ENCODE measurements at regions not wholly inside any gene's neighbourhood (a gene's known extent, or its start where the extent isn't known, plus 50 kb on each side); places are given as distances from the start of the nearest gene placed in this dataset.

- DNase-seq = no peak
Measured at GRCh38 chr2:71887196-71887595, 260.5 kb downstream of the CYP26B1 start.

- DNase-seq = no peak
Measured at GRCh38 chr2:71886241-71886640, 261.4 kb downstream of the CYP26B1 start.

GRCh38 chr2:71884303-71885042, 263.2 kb downstream of the CYP26B1 start:
- DNase-seq = peak; percentile 66

- DNase-seq = peak; percentile 82
Measured at GRCh38 chr2:71882949-71883472, 264.7 kb downstream of the CYP26B1 start.

- DNase-seq = no peak
Measured at GRCh38 chr2:71882236-71882946, 265.3 kb downstream of the CYP26B1 start.

GRCh38 chr2:71880846-71881610, 266.6 kb downstream of the CYP26B1 start:
- peak; percentile 47 for DNase-seq

GRCh38 chr2:71880287-71880686, 267.4 kb downstream of the CYP26B1 start:
- DNase-seq = no peak

- no peak for DNase-seq
Measured at GRCh38 chr2:71879509-71880184, 268.0 kb downstream of the CYP26B1 start.

GRCh38 chr2:71878626-71879508, 268.8 kb downstream of the CYP26B1 start:
- DNase-seq = no peak

- DNase-seq = no peak
Measured at GRCh38 chr2:71877636-71878035, 270.0 kb downstream of the CYP26B1 start.

GRCh38 chr2:71876542-71877451, 270.9 kb downstream of the CYP26B1 start:
- no peak for DNase-seq

- no peak for DNase-seq
Measured at GRCh38 chr2:71872466-71873051, 275.1 kb downstream of the CYP26B1 start.

GRCh38 chr2:71865391-71865965, 282.2 kb downstream of the CYP26B1 start:
- DNase-seq = no peak

- DNase-seq = no peak
Measured at GRCh38 chr2:71864085-71864484, 283.6 kb downstream of the CYP26B1 start.

GRCh38 chr2:71863396-71863795, 284.3 kb downstream of the CYP26B1 start:
- DNase-seq = no peak

- DNase-seq = no peak
Measured at GRCh38 chr2:71862921-71863320, 284.7 kb downstream of the CYP26B1 start.

GRCh38 chr2:71861186-71862160, 286.2 kb downstream of the CYP26B1 start:
- no peak for DNase-seq

GRCh38 chr2:71860381-71860926, 287.2 kb downstream of the CYP26B1 start:
- DNase-seq = no peak
